Astrocyte of the cerebellum (primary cell): ENCODE measurements at regions not wholly inside any gene's neighbourhood (a gene's known extent, or its start where the extent isn't known, plus 50 kb on each side); places are given as distances from the start of the nearest gene placed in this dataset.

Experiments used
- DNase-seq: peaks from one replicate; pipeline ENCODE4 v3.0.0-alpha.2; 2011; ENCODE audit warnings: low read depth
- H3K4me3 ChIP-seq: 2 replicates; pipeline ENCODE4 v1.5.1; 2011; ENCODE audit warnings: mild to moderate bottlenecking, low read depth, low read length, moderate library complexity
- in situ Hi-C: cut with HindIII; loops from 2 replicates; pipeline ENCODE4 v1.10.0; 2017; ENCODE audit warnings: low sequenced_read_pairs
- TF ChIP-seq, protein P1 (sequence below): IDR thresholded peaks from 2 replicates; pipeline ENCODE4 v1.5.1; 2012; ENCODE audit warnings: low read length, low read depth, moderate library complexity, mild to moderate bottlenecking; ENCODE audit errors: missing control alignments

DNA sequence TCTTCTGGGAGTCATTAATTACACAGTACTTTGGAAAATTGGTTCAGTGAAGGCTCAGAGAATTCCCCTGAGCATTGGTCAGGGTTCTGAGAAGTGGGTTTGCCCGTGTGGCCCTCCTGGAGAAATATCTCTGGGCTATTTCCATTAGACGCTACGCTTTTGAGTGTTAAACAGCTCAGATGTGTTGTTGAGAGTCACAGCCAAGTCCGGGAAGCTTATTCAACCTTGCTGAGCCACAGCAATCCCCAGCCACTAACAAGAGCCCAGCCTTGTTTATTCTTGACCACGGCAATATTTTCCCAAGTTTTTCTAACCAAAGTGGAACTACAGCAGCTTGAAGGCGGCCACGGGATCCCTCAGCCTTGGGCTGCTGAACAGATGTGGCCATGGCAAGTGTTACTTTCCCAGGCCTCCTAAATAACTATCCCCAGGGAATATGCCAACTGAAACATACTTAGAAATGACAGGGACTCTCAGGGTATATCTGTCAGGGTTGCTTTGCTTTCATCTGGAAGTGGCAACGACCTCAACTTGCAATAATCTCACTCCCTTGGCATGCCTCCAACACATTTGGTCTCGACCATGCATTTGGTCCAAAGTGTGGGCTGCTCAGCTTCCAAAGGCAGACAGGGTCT is 214.7 kb downstream of the EMX2 start:
- in situ Hi-C loops: no loop called here
- no peak overlapping the region for H3K4me3 ChIP-seq
- TF ChIP-seq, protein P1, sequence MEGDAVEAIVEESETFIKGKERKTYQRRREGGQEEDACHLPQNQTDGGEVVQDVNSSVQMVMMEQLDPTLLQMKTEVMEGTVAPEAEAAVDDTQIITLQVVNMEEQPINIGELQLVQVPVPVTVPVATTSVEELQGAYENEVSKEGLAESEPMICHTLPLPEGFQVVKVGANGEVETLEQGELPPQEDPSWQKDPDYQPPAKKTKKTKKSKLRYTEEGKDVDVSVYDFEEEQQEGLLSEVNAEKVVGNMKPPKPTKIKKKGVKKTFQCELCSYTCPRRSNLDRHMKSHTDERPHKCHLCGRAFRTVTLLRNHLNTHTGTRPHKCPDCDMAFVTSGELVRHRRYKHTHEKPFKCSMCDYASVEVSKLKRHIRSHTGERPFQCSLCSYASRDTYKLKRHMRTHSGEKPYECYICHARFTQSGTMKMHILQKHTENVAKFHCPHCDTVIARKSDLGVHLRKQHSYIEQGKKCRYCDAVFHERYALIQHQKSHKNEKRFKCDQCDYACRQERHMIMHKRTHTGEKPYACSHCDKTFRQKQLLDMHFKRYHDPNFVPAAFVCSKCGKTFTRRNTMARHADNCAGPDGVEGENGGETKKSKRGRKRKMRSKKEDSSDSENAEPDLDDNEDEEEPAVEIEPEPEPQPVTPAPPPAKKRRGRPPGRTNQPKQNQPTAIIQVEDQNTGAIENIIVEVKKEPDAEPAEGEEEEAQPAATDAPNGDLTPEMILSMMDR: no peak
- DNase-seq: no peak

DNA sequence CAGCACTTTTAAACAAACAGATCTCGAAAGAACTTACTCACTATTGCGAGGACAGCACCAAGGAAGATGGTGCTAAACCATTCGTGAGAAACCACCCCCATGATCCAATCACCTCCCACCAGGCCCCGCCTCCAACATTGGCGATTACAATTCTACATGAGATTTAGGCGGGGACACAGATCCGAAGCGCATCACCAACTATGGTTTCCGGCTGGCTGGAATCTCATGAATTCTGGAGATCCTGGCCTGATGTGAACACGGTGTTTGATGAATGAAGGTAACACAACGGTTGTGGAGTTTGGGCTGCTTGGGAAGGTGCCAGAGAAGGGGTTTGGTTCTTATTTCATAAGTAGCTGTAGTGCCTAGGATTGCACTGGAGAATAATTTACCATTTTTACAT is 216.7 kb downstream of the EMX2 start:
- TF ChIP-seq, protein P1: no peak
- no peak for DNase-seq
- no peak overlapping the region for H3K4me3 ChIP-seq
- in situ Hi-C loops: no loop called here

GRCh38 chr10:117761695-117762094 is 219.1 kb downstream of the EMX2 start:
- TF ChIP-seq, protein P1: no peak
- no peak overlapping the region for H3K4me3 ChIP-seq
- DNase-seq: no peak
- in situ Hi-C loops: no loop called here

DNA sequence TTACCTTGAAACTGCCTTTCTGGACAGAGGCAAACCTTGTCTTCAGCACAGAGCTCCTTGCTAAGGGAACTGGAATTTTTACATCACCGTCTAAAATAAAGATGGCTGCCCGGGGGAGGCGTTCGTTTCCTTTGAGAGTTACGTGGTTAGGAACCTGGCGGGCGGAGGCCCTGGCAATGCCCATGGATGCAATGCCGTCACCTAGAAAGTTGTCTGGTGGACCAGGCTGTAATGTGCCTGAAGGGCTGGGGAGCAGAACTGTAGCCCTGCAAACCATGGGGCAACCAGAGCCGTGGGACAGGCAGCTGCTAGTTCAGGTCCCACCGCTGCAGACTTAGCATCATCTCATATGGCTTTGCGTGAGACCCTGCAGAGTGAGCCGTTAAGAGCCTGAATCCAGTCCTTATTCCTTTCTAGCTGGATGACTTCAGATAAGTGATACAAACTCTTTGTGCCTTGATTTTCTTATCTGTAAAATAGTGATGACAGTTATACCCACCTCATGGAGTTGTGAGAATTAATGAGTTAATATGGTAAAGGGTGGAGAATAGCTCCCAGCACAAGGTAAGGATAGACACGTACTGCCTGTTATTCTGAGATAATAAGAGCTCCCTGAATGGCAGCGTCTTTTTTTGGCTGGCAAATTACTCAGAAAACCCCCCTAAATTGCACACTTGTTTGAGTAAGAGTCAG is 219.7 kb downstream of the EMX2 start:
- TF ChIP-seq, protein P1: no peak
- H3K4me3 ChIP-seq: no peak overlapping the region
- in situ Hi-C loops: no loop called here
- no peak for DNase-seq

GRCh38 chr10:117762819-117763172 is 220.2 kb downstream of the EMX2 start:
- in situ Hi-C loops: no loop called here
- TF ChIP-seq, protein P1: no peak
- DNase-seq: no peak
- no peak overlapping the region for H3K4me3 ChIP-seq

GRCh38 chr10:117763528-117763927 is 221.0 kb downstream of the EMX2 start:
- no peak overlapping the region for H3K4me3 ChIP-seq
- TF ChIP-seq, protein P1: no peak
- in situ Hi-C loops: no loop called here
- no peak for DNase-seq
